ENCODE measurements at regions not wholly inside any gene's neighbourhood (a gene's known extent, or its start where the extent isn't known, plus 50 kb on each side); places are given as distances from the start of the nearest gene placed in this dataset.

DNA sequence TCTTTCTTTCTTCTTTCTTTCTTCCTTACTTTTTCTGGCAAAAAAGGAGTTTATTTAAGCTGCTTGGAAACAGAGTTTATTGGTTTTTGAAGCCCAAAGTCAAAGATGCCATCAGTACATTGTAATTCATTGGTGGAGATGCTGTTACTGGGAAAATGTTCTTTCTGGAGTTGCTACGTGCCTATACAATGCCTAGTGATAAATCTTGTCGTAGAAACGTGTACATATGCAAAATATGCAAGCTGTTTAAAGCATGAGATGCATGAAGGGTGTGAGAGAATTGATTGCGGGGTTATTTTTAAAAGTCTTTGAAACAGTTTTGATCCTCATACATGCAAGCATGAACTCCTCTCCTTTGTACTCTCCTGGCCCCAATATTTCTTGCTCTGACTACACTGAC lies 1060.6 kb upstream of the NCAM2 start:
- no peak overlapping the region for H3K23ac ChIP-seq (ENCODE audit: low read length in 2 of 2)
- H3K4me1 ChIP-seq (ENCODE audit: control insufficient read depth, insufficient read depth, low read depth, low read length): no peaks in the 10 kb centered on the region
- no peak overlapping the region for H2AK5ac ChIP-seq (ENCODE audit: low read length, severe bottlenecking)
- no peak overlapping the region for H2BK5ac ChIP-seq (ENCODE audit: low read depth, low read length, poor library complexity, severe bottlenecking)
- no peak overlapping the region for H3K9ac ChIP-seq (ENCODE audit: low read length)
- no peak overlapping the region for H3K14ac ChIP-seq (ENCODE audit: low read length in 2 of 2)
- no peak overlapping the region for H3K4ac ChIP-seq (ENCODE audit: low read depth in 1 of 2, low read length in 2 of 2)
- WGBS: 66% methylated on average over 3 of the region's 4 CpGs
- no peak overlapping the region for H2BK15ac ChIP-seq (ENCODE audit: low read depth, poor library complexity, severe bottlenecking)
- H4K8ac ChIP-seq (ENCODE audit: low read length): no peak overlapping the region
- no peaks in the 10 kb centered on the region for H3K27me3 ChIP-seq (ENCODE audit: control insufficient read depth in 1 of 2, insufficient read depth in 1 of 2, low read length in 2 of 2)
- no peak overlapping the region for H4K91ac ChIP-seq (ENCODE audit: low read length)
- no peak overlapping the region for H2BK12ac ChIP-seq (ENCODE audit: low read length in 2 of 2)
- H3K36me3 ChIP-seq (ENCODE audit: control insufficient read depth in 1 of 2, insufficient read depth in 2 of 2, low read depth in 1 of 2, low read length in 2 of 2): no peaks in the 10 kb centered on the region
- peaks cover 2% of the 10 kb centered on the region for H3K9me3 ChIP-seq (ENCODE audit: control insufficient read depth, low read length)
- no peak overlapping the region for H3K4me2 ChIP-seq (ENCODE audit: low read length, poor library complexity, severe bottlenecking)
- H3K79me1 ChIP-seq (replicated peaks; ENCODE audit: low read length, poor library complexity, severe bottlenecking): no peaks in the 10 kb centered on the region
- H2AFZ ChIP-seq (ENCODE audit: low read depth, low read length): no peak overlapping the region
- H3K27ac ChIP-seq (ENCODE audit: low read length, poor library complexity, severe bottlenecking): no peak overlapping the region
- DNase-seq: no peak
- no peak overlapping the region for H2BK120ac ChIP-seq (ENCODE audit: low read depth, low read length)
- H3K4me3 ChIP-seq (ENCODE audit: insufficient read depth in 1 of 2, low read depth in 1 of 2, low read length in 2 of 2): no peak overlapping the region
- no peak overlapping the region for H3K18ac ChIP-seq (ENCODE audit: low read depth in 1 of 2, low read length in 2 of 2)

DNA sequence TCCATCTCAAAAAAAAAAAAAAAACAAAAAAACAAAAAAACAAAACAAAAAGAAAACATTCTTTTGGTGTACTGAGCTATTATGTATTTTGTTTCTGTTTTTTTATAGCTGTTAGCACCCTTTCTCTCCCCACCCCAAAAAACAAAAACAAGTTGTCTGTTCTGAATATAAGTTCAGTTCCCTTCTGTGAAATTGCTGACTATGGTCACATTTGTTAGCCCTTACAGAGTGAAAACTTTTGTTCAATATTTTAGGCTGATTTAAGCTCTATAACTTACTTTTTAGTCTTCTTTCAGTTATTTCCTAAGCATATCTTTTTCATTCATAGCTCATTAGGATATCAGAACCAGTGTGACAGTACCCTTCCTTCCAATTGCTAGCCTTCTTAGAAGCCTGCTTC lies 1056.6 kb upstream of the NCAM2 start:
- Histone ChIP-seq H3K4me1 (ENCODE audit: control insufficient read depth, insufficient read depth, low read depth, low read length) (no peaks in the 10 kb centered on the region), H3K4me3 (ENCODE audit: insufficient read depth in 1 of 2, low read depth in 1 of 2, low read length in 2 of 2) (no peak overlapping the region), H2AFZ (ENCODE audit: low read depth, low read length) (no peak overlapping the region), H3K36me3 (ENCODE audit: control insufficient read depth in 1 of 2, insufficient read depth in 2 of 2, low read depth in 1 of 2, low read length in 2 of 2) (no peaks in the 10 kb centered on the region), H3K79me1 (replicated peaks; ENCODE audit: low read length, poor library complexity, severe bottlenecking) (no peaks in the 10 kb centered on the region), H3K9ac (ENCODE audit: low read length) (no peak overlapping the region), H3K18ac (ENCODE audit: low read depth in 1 of 2, low read length in 2 of 2) (no peak overlapping the region), H2BK5ac (ENCODE audit: low read depth, low read length, poor library complexity, severe bottlenecking) (no peak overlapping the region), H3K27ac (ENCODE audit: low read length, poor library complexity, severe bottlenecking) (no peak overlapping the region), H4K91ac (ENCODE audit: low read length) (no peak overlapping the region), H3K9me3 (ENCODE audit: control insufficient read depth, low read length) (peaks cover 2% of the 10 kb centered on the region), H2BK12ac (ENCODE audit: low read length in 2 of 2) (no peak overlapping the region), H3K27me3 (ENCODE audit: control insufficient read depth in 1 of 2, insufficient read depth in 1 of 2, low read length in 2 of 2) (no peaks in the 10 kb centered on the region), H2BK120ac (ENCODE audit: low read depth, low read length) (no peak overlapping the region), H4K8ac (ENCODE audit: low read length) (no peak overlapping the region), H3K14ac (ENCODE audit: low read length in 2 of 2) (no peak overlapping the region), H2AK5ac (ENCODE audit: low read length, severe bottlenecking) (no peak overlapping the region), H3K23ac (ENCODE audit: low read length in 2 of 2) (no peak overlapping the region), H2BK15ac (ENCODE audit: low read depth, poor library complexity, severe bottlenecking) (no peak overlapping the region), H3K4ac (ENCODE audit: low read depth in 1 of 2, low read length in 2 of 2) (no peak overlapping the region), H3K4me2 (ENCODE audit: low read length, poor library complexity, severe bottlenecking) (no peak overlapping the region)
- DNase-seq: no peak

DNA sequence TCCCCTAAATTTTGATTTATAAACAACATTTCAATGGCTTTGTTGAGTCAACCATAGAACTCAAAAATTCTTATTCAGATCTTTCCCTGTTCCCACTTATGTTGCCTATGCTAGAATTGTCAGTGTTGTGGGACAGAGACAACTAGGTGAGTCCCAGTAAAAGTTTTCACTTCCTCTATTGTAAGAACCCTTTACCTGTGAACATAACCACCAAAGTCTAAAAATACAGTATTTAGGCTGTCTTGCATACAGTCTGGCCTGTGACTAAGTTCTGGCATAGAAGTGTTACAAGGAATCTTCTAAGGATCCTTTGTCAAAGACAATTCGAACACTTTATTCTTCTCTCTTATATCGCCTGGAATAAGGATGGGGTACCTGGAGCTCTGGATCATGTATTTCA lies 1047.9 kb upstream of the NCAM2 start:
- DNase-seq: no peak
- Histone ChIP-seq H4K91ac (ENCODE audit: low read length) (no peak overlapping the region), H3K4ac (ENCODE audit: low read depth in 1 of 2, low read length in 2 of 2) (no peak overlapping the region), H2BK120ac (ENCODE audit: low read depth, low read length) (no peak overlapping the region), H4K8ac (ENCODE audit: low read length) (no peak overlapping the region), H3K4me2 (ENCODE audit: low read length, poor library complexity, severe bottlenecking) (no peak overlapping the region), H3K27ac (ENCODE audit: low read length, poor library complexity, severe bottlenecking) (no peak overlapping the region), H2BK12ac (ENCODE audit: low read length in 2 of 2) (no peak overlapping the region), H3K36me3 (ENCODE audit: control insufficient read depth in 1 of 2, insufficient read depth in 2 of 2, low read depth in 1 of 2, low read length in 2 of 2) (no peaks in the 10 kb centered on the region), H3K23ac (ENCODE audit: low read length in 2 of 2) (no peak overlapping the region), H3K9me3 (ENCODE audit: control insufficient read depth, low read length) (no peaks in the 10 kb centered on the region), H3K79me1 (replicated peaks; ENCODE audit: low read length, poor library complexity, severe bottlenecking) (no peaks in the 10 kb centered on the region), H2AFZ (ENCODE audit: low read depth, low read length) (no peak overlapping the region), H3K4me1 (ENCODE audit: control insufficient read depth, insufficient read depth, low read depth, low read length) (no peaks in the 10 kb centered on the region), H3K18ac (ENCODE audit: low read depth in 1 of 2, low read length in 2 of 2) (no peak overlapping the region), H3K14ac (ENCODE audit: low read length in 2 of 2) (no peak overlapping the region), H3K4me3 (ENCODE audit: insufficient read depth in 1 of 2, low read depth in 1 of 2, low read length in 2 of 2) (no peak overlapping the region), H3K9ac (ENCODE audit: low read length) (no peak overlapping the region), H2BK15ac (ENCODE audit: low read depth, poor library complexity, severe bottlenecking) (no peak overlapping the region), H3K27me3 (ENCODE audit: control insufficient read depth in 1 of 2, insufficient read depth in 1 of 2, low read length in 2 of 2) (no peaks in the 10 kb centered on the region), H2BK5ac (ENCODE audit: low read depth, low read length, poor library complexity, severe bottlenecking) (no peak overlapping the region), H2AK5ac (ENCODE audit: low read length, severe bottlenecking) (no peak overlapping the region)
- no CpG with 5 or more reads among the region's 2 CpGs for WGBS

DNA sequence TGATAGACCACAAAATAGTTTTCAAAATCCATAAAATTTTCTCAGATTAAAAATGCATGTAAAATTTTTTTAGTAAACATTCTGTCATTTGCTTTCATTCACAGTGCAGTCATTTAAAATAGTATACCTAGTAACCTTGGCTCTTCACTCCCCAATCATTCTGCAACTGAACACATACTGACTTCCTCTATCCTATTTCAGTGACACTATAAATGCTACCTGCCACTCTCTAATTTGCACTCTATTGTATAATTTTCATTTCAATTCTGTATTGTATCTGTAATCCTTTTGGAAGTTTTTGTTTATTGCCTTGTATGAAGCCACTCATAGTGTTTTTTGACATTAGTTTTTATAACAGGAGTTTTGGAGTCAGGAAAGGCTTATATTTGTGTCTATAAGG lies 1029.1 kb upstream of the NCAM2 start:
- no peaks in the 10 kb centered on the region for H3K79me1 ChIP-seq (replicated peaks; ENCODE audit: low read length, poor library complexity, severe bottlenecking)
- H3K27me3 ChIP-seq (ENCODE audit: control insufficient read depth in 1 of 2, insufficient read depth in 1 of 2, low read length in 2 of 2): no peaks in the 10 kb centered on the region
- no peak overlapping the region for H2BK5ac ChIP-seq (ENCODE audit: low read depth, low read length, poor library complexity, severe bottlenecking)
- no peak overlapping the region for H3K4me2 ChIP-seq (ENCODE audit: low read length, poor library complexity, severe bottlenecking)
- no peak overlapping the region for H4K8ac ChIP-seq (ENCODE audit: low read length)
- H3K36me3 ChIP-seq (ENCODE audit: control insufficient read depth in 1 of 2, insufficient read depth in 2 of 2, low read depth in 1 of 2, low read length in 2 of 2): no peaks in the 10 kb centered on the region
- H4K91ac ChIP-seq (ENCODE audit: low read length): no peak overlapping the region
- no peak overlapping the region for H3K23ac ChIP-seq (ENCODE audit: low read length in 2 of 2)
- no peak overlapping the region for H2BK120ac ChIP-seq (ENCODE audit: low read depth, low read length)
- H3K4me1 ChIP-seq (ENCODE audit: control insufficient read depth, insufficient read depth, low read depth, low read length): no peaks in the 10 kb centered on the region
- H2BK12ac ChIP-seq (ENCODE audit: low read length in 2 of 2): no peak overlapping the region
- peaks cover 20% of the 10 kb centered on the region for H3K9me3 ChIP-seq (ENCODE audit: control insufficient read depth, low read length)
- H3K4ac ChIP-seq (ENCODE audit: low read depth in 1 of 2, low read length in 2 of 2): no peak overlapping the region
- no peak overlapping the region for H3K18ac ChIP-seq (ENCODE audit: low read depth in 1 of 2, low read length in 2 of 2)
- no peak overlapping the region for H2BK15ac ChIP-seq (ENCODE audit: low read depth, poor library complexity, severe bottlenecking)
- H3K27ac ChIP-seq (ENCODE audit: low read length, poor library complexity, severe bottlenecking): no peak overlapping the region
- no peak for DNase-seq
- no peak overlapping the region for H2AK5ac ChIP-seq (ENCODE audit: low read length, severe bottlenecking)
- no peak overlapping the region for H3K4me3 ChIP-seq (ENCODE audit: insufficient read depth in 1 of 2, low read depth in 1 of 2, low read length in 2 of 2)
- H3K9ac ChIP-seq (ENCODE audit: low read length): no peak overlapping the region
- H3K14ac ChIP-seq (ENCODE audit: low read length in 2 of 2): no peak overlapping the region
- H2AFZ ChIP-seq (ENCODE audit: low read depth, low read length): no peak overlapping the region

Measured in mesenchymal stem cell (in vitro differentiated cells and primary cell).